ENCODE measurements at regions not wholly inside any gene's neighbourhood (a gene's known extent, or its start where the extent isn't known, plus 50 kb on each side); places are given as distances from the start of the nearest gene placed in this dataset.

- TF ChIP-seq CTCF (IDR thresholded peaks at IDR 0.05) (no peak), SIN3A (IDR thresholded peaks at IDR 0.05; ENCODE audit: borderline replicate concordance, insufficient read depth, low read depth, low read length) (no peak), POLR2AphosphoS5 (IDR thresholded peaks at IDR 0.05; ENCODE audit: low read depth, low read length) (no peak), REST (IDR thresholded peaks at IDR 0.05; ENCODE audit: insufficient read depth in 1 of 2, low read depth in 2 of 2, low read length in 1 of 2) (no peak)
These were observed 98.5 kb downstream of the RASSF10 start for GRCh38 chr11:13107544-13108044.

All from Panc1 (cell line).